ENCODE measurements at regions not wholly inside any gene's neighbourhood (a gene's known extent, or its start where the extent isn't known, plus 50 kb on each side); places are given as distances from the start of the nearest gene placed in this dataset.

DNA sequence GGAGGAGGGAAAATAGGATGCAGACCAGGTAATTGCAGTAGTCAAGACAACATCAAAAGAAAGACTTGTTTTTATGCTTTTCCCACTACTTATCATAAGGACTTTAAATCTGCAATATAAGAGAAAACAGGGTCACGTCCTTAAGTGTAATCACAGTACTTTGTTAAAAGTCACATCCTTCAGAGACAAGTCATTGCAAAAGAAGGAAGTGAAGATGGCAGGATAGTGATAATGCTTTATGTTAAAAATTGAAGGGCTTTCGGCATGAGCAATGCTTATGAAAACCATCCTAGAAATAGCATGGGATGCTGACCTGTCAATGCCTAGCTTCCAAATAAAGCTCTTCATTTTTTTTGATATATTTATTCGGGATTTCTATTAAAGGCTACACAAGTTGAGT lies 110.2 kb upstream of the TENM3 start:
- TF ChIP-seq YY1 (IDR thresholded peaks at IDR 0.05; ENCODE audit: insufficient read depth, insufficient read length) (no peak), SUZ12 (IDR thresholded peaks at IDR 0.05; ENCODE audit: extremely low read depth, insufficient read depth, insufficient read length) (no peak)

All from NT2/D1 (cell line).